HL-60 (cell line): ENCODE measurements at regions not wholly inside any gene's neighbourhood (a gene's known extent, or its start where the extent isn't known, plus 50 kb on each side); places are given as distances from the start of the nearest gene placed in this dataset.

Experiments used
- POLR2AphosphoS5 ChIP-seq: IDR thresholded peaks from 2 replicates; pipeline ENCODE4 v1.6.1; 2012; ENCODE audit warnings: low read depth
- TF ChIP-seq, protein P1 (sequence below): IDR thresholded peaks from one replicate; pipeline ENCODE4 v1.5.1; 2011; ENCODE audit warnings: low read length, control low read depth, inconsistent platforms; ENCODE audit not compliant: insufficient read depth

DNA sequence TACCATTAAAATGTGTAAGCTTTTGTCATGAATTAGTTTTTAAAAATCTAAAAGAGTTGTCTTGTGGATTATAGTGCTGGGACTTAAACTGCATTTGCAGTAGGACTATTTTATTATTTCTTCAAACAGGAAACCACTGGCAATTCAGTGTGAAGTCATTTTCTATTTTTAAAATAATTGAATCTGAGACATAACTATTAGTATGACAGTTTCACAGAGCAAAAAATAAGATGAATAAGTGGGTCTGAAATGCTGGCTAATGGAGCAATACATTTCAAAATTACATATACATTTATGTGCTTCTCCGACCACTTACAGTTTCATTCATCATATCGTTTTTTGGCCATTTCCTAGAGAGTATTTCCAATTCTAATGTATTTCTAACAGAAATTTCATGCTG lies 75.3 kb upstream of the RAPGEF2 start:
- TF ChIP-seq, protein P1, sequence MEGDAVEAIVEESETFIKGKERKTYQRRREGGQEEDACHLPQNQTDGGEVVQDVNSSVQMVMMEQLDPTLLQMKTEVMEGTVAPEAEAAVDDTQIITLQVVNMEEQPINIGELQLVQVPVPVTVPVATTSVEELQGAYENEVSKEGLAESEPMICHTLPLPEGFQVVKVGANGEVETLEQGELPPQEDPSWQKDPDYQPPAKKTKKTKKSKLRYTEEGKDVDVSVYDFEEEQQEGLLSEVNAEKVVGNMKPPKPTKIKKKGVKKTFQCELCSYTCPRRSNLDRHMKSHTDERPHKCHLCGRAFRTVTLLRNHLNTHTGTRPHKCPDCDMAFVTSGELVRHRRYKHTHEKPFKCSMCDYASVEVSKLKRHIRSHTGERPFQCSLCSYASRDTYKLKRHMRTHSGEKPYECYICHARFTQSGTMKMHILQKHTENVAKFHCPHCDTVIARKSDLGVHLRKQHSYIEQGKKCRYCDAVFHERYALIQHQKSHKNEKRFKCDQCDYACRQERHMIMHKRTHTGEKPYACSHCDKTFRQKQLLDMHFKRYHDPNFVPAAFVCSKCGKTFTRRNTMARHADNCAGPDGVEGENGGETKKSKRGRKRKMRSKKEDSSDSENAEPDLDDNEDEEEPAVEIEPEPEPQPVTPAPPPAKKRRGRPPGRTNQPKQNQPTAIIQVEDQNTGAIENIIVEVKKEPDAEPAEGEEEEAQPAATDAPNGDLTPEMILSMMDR = no peak
- no peak for TF ChIP-seq POLR2AphosphoS5
